OCI-LY1 (cell line): ENCODE measurements at regions not wholly inside any gene's neighbourhood (a gene's known extent, or its start where the extent isn't known, plus 50 kb on each side); places are given as distances from the start of the nearest gene placed in this dataset.

Source experiments
- H2AFZ ChIP-seq: fragments of 200-600 bp; sonication (generic), shearing (Covaris generic); 2 replicates; pipeline ENCODE4 v1.6.0; 2014; ENCODE audit warnings: antibody characterized with exemption, mild to moderate bottlenecking, low read length
- H3F3A ChIP-seq: fragments of 200-600 bp; sonication (generic), shearing (Covaris generic); 2 replicates; pipeline ENCODE4 v1.6.0; 2014; ENCODE audit warnings: mild to moderate bottlenecking, antibody characterized with exemption, low read length, moderate library complexity; ENCODE audit not compliant: insufficient read depth
- H3K27ac ChIP-seq: fragments of 200-600 bp; sonication (generic); 2 replicates; pipeline ENCODE4 v1.5.1; 2014; ENCODE audit warnings: low read length, mixed run types, mild to moderate bottlenecking, low read depth; ENCODE audit not compliant: poor library complexity, severe bottlenecking
- H3K27me3 ChIP-seq: fragments of 200-600 bp; sonication (generic); 2 replicates; pipeline ENCODE4 v1.6.0; 2014; ENCODE audit warnings: antibody characterized with exemption, mild to moderate bottlenecking, low read length, moderate library complexity; ENCODE audit not compliant: insufficient read depth
- H3K36me3 ChIP-seq: fragments of 200-600 bp; sonication (generic); 2 replicates; pipeline ENCODE4 v1.6.1; 2014; ENCODE audit warnings: mild to moderate bottlenecking, antibody characterized with exemption, low read length, moderate library complexity, mixed read lengths; ENCODE audit not compliant: insufficient read depth
- H3K4me1 ChIP-seq: fragments of 200-600 bp; sonication (generic); 2 replicates; pipeline ENCODE4 v1.5.1; 2014; ENCODE audit warnings: mild to moderate bottlenecking, low read length, moderate library complexity; ENCODE audit not compliant: insufficient read depth, severe bottlenecking
- H3K4me2 ChIP-seq: fragments of 200-600 bp; sonication (generic), shearing (Covaris generic); 2 replicates; pipeline ENCODE4 v1.6.1; 2014; ENCODE audit warnings: low read length
- H3K4me3 ChIP-seq: fragments of 200-600 bp; sonication (generic); 2 replicates; pipeline ENCODE4 v1.5.1; 2014; ENCODE audit warnings: low read length, low read depth, mild to moderate bottlenecking, mixed read lengths; ENCODE audit not compliant: poor library complexity, severe bottlenecking
- H3K79me2 ChIP-seq: fragments of 200-600 bp; shearing (Covaris generic); 2 replicates; pipeline ENCODE4 v1.6.1; 2016; ENCODE audit warnings: mixed run types, low read length, mixed read lengths; ENCODE audit not compliant: insufficient read depth
- H3K9ac ChIP-seq: fragments of 200-600 bp; sonication (generic), shearing (Covaris generic); 2 replicates; pipeline ENCODE4 v1.6.1; 2014; ENCODE audit warnings: mild to moderate bottlenecking, low read length, mixed read lengths
- H3K9me2 ChIP-seq: fragments of 200-600 bp; sonication (generic), shearing (Covaris generic); 2 replicates; pipeline ENCODE4 v1.6.1; 2014; ENCODE audit warnings: low read depth, mild to moderate bottlenecking, low read length, mixed read lengths
- H3K9me3 ChIP-seq: fragments of 200-600 bp; shearing (Covaris generic); 2 replicates; pipeline ENCODE4 v1.6.1; 2014; ENCODE audit warnings: low read length, mixed read lengths
- H4K20me1 ChIP-seq: fragments of 200-600 bp; sonication (generic), shearing (Covaris generic); 2 replicates; pipeline ENCODE4 v1.6.0; 2016; ENCODE audit warnings: mild to moderate bottlenecking, low read length; ENCODE audit not compliant: insufficient read depth
- CTCF ChIP-seq: fragments of 200-600 bp; sonication (generic), shearing (Covaris generic); IDR thresholded peaks from 2 replicates; pipeline ENCODE4 v1.5.1; 2017; ENCODE audit warnings: mild to moderate bottlenecking, antibody characterized with exemption, low read length, moderate library complexity, mixed read lengths
- EZH2 ChIP-seq: fragments of 200-600 bp; sonication (generic), shearing (Covaris generic); IDR thresholded peaks from 2 replicates; pipeline ENCODE4 v1.8.0; 2017; ENCODE audit warnings: borderline replicate concordance, mixed run types, mild to moderate bottlenecking, antibody characterized with exemption, low read length, moderate library complexity, mixed read lengths

- no peak overlapping the region for H2AFZ ChIP-seq
These were observed 124.7 kb upstream of the CPEB2 start for GRCh38 chr4:14877246-14878225.

GRCh38 chr4:14878681-14879080, 123.6 kb upstream of the CPEB2 start:
- H3K9ac ChIP-seq: no peak overlapping the region
- H3F3A ChIP-seq: no peaks in the 10 kb centered on the region
- H3K4me1 ChIP-seq: no peaks in the 10 kb centered on the region
- no peak overlapping the region for H3K4me3 ChIP-seq
- no peak overlapping the region for H2AFZ ChIP-seq
- TF ChIP-seq CTCF: no peak
- TF ChIP-seq EZH2: no peak
- H4K20me1 ChIP-seq: no peaks in the 10 kb centered on the region
- no peaks in the 10 kb centered on the region for H3K9me2 ChIP-seq
- no peaks in the 10 kb centered on the region for H3K9me3 ChIP-seq
- no peak overlapping the region for H3K4me2 ChIP-seq
- no peaks in the 10 kb centered on the region for H3K27me3 ChIP-seq
- H3K36me3 ChIP-seq: no peaks in the 10 kb centered on the region
- no peak overlapping the region for H3K27ac ChIP-seq
- H3K79me2 ChIP-seq: no peaks in the 10 kb centered on the region

More at GRCh38 chr4:14877246-14878225, 124.7 kb upstream of the CPEB2 start:
- Histone ChIP-seq H3K4me3 (no peak overlapping the region), H3K4me1 (no peaks in the 10 kb centered on the region), H3K36me3 (no peaks in the 10 kb centered on the region), H3K4me2 (no peak overlapping the region), H3K27ac (no peak overlapping the region), H3K27me3 (no peaks in the 10 kb centered on the region), H3F3A (no peaks in the 10 kb centered on the region), H3K79me2 (no peaks in the 10 kb centered on the region), H3K9me3 (no peaks in the 10 kb centered on the region), H3K9me2 (no peaks in the 10 kb centered on the region), H3K9ac (no peak overlapping the region), H4K20me1 (no peaks in the 10 kb centered on the region)
- TF ChIP-seq CTCF (no peak), EZH2 (no peak)

- Histone ChIP-seq H3K4me2 (no peak overlapping the region), H3K9me2 (no peaks in the 10 kb centered on the region), H3K27me3 (no peaks in the 10 kb centered on the region), H2AFZ (no peak overlapping the region), H3K4me3 (no peak overlapping the region), H4K20me1 (no peaks in the 10 kb centered on the region), H3K4me1 (no peaks in the 10 kb centered on the region), H3K9ac (no peak overlapping the region), H3K36me3 (no peaks in the 10 kb centered on the region), H3K27ac (no peak overlapping the region), H3K79me2 (no peaks in the 10 kb centered on the region), H3F3A (no peaks in the 10 kb centered on the region), H3K9me3 (no peaks in the 10 kb centered on the region)
- TF ChIP-seq CTCF (no peak), EZH2 (no peak)
These were observed 122.6 kb upstream of the CPEB2 start for GRCh38 chr4:14879683-14880082.
